GM18858 (cell line): ENCODE measurements at regions not wholly inside any gene's neighbourhood (a gene's known extent, or its start where the extent isn't known, plus 50 kb on each side); places are given as distances from the start of the nearest gene placed in this dataset.

Source experiments
- ATAC-seq: cut with Tn5 transposase; IDR thresholded peaks from one replicate; pipeline ENCODE4 v1.9.1; 2021; ENCODE audit not compliant: unreplicated experiment

GRCh38 chr1:61531716-61532115 lies 193.2 kb downstream of the TM2D1 start:
- ATAC-seq: no peak

- ATAC-seq: no peak
Measured at GRCh38 chr1:61523893-61524605, 200.9 kb downstream of the TM2D1 start.

GRCh38 chr1:61523229-61523628 lies 201.7 kb downstream of the TM2D1 start:
- no peak for ATAC-seq

- ATAC-seq: no peak
Measured at GRCh38 chr1:61520401-61520800, 204.5 kb downstream of the TM2D1 start.

- ATAC-seq: no peak
Measured at GRCh38 chr1:61519631-61520030, 205.3 kb downstream of the TM2D1 start.

GRCh38 chr1:61518670-61519400 lies 206.1 kb downstream of the TM2D1 start:
- peak; percentile 63 for ATAC-seq

- ATAC-seq: no peak
Measured at GRCh38 chr1:61517345-61517744, 207.6 kb downstream of the TM2D1 start.

- no peak for ATAC-seq
Measured at GRCh38 chr1:61515096-61515495, 209.8 kb downstream of the TM2D1 start.
